Breast epithelium (tissue), 4 donors: ENCODE measurements at regions not wholly inside any gene's neighbourhood (a gene's known extent, or its start where the extent isn't known, plus 50 kb on each side); places are given as distances from the start of the nearest gene placed in this dataset.

Experiments used
- DNase-seq, 2 donors: peaks; one replicate each; pipeline ENCODE4 v3.0.0-alpha.2; 2019; ENCODE audit warnings: low spot score in 2 of 2
- H3K27ac ChIP-seq, 2 donors: fragments of 200-600 bp; sonication (generic) in 1 of 2; one replicate each; pipeline ENCODE4 v1.5.1; 2016 to 2019; ENCODE audit warnings: mild to moderate bottlenecking in 1 of 2
- H3K27me3 ChIP-seq, 2 donors: fragments of 200-600 bp; sonication (generic) in 1 of 2; one replicate each; pipeline versions ENCODE4 v1.5.1 to v1.6.0; 2017 to 2019; ENCODE audit warnings: control low read depth in 1 of 2, mild to moderate bottlenecking in 1 of 2
- H3K36me3 ChIP-seq: fragments of 200-600 bp; one replicate; pipeline ENCODE4 v1.5.1; 2019
- H3K4me1 ChIP-seq, 2 donors: fragments of 200-600 bp; sonication (generic); one replicate each; pipeline ENCODE4 v1.5.1; 2016 to 2019; ENCODE audit warnings: control low read depth in 1 of 2
- H3K4me3 ChIP-seq, 3 donors: fragments of 200-600 bp; sonication (generic); 1 replicate in 2 of 3; 2 replicates in 1 of 3; pipeline ENCODE4 v1.5.1; 2016 to 2019; ENCODE audit warnings: mild to moderate bottlenecking in 3 of 3, moderate library complexity in 2 of 3
- H3K9me3 ChIP-seq, 2 donors: fragments of 200-600 bp; sonication (generic) in 1 of 2; one replicate each; pipeline ENCODE4 v1.5.1; 2016 to 2019; ENCODE audit warnings: control low read depth in 1 of 2
- CTCF ChIP-seq, 3 donors: fragments of 450-650 bp; IDR thresholded peaks; one replicate each; pipeline ENCODE4 v1.5.1; 2016 to 2017; ENCODE audit warnings: antibody characterized with exemption in 3 of 3, mild to moderate bottlenecking in 3 of 3, moderate library complexity in 3 of 3
- POLR2A ChIP-seq: fragments of 450-650 bp; IDR thresholded peaks from one replicate; pipeline ENCODE4 v1.6.1; 2016; ENCODE audit warnings: antibody characterized with exemption, mild to moderate bottlenecking, moderate library complexity
- POLR2AphosphoS5 ChIP-seq, 3 donors: sonication (generic); formaldehyde crosslinking; IDR thresholded peaks; one replicate each; pipeline ENCODE4 v1.6.1; 2017; ENCODE audit warnings: antibody characterized with exemption in 3 of 3
- intact Hi-C: fragments of 100-400 bp; cut with DNase I; formaldehyde crosslinking; loops from one replicate; pipeline ENCODE4 v1.15.1; 2023; ENCODE audit warnings: low total_unique reads

GRCh38 chr12:124405151-124405550 is 110.3 kb downstream of the RFLNA start:
- TF ChIP-seq POLR2A (no peak), POLR2AphosphoS5 (IDR thresholded peaks at IDR 0.05) (no peak), CTCF (IDR thresholded peaks at IDR 0.05) (no peak)
- no peak for DNase-seq
- H3K4me3 ChIP-seq, result no peak overlapping the region
- no peaks in the 10 kb centered on the region for H3K36me3 ChIP-seq
- peaks cover 3 to 7% of the 10 kb centered on the region in 2 donors for H3K4me1 ChIP-seq
- no peaks in the 10 kb centered on the region for H3K27me3 ChIP-seq
- intact Hi-C loops, result no loop called here
- H3K27ac ChIP-seq, result peak overlapping the region in 1 of 2 donors; percentile 77
- no peaks in the 10 kb centered on the region for H3K9me3 ChIP-seq

GRCh38 chr12:124404162-124404784 is 109.4 kb downstream of the RFLNA start:
- intact Hi-C loops, result no loop called here
- Histone ChIP-seq H3K4me1 (peaks cover 3 to 7% of the 10 kb centered on the region in 2 donors), H3K4me3 (no peak overlapping the region), H3K9me3 (no peaks in the 10 kb centered on the region), H3K27ac (peak overlapping the region; percentile 45 to 77), H3K36me3 (no peaks in the 10 kb centered on the region), H3K27me3 (no peaks in the 10 kb centered on the region)
- TF ChIP-seq POLR2A (no peak), CTCF (IDR thresholded peaks at IDR 0.05) (no peak), POLR2AphosphoS5 (IDR thresholded peaks at IDR 0.05) (no peak)
- no peak for DNase-seq

GRCh38 chr12:124403273-124403672 is 108.4 kb downstream of the RFLNA start:
- Histone ChIP-seq H3K4me1 (peaks cover 3 to 7% of the 10 kb centered on the region in 2 donors), H3K9me3 (no peaks in the 10 kb centered on the region), H3K27me3 (no peaks in the 10 kb centered on the region), H3K4me3 (no peak overlapping the region), H3K27ac (peak overlapping the region; percentile 45 to 77), H3K36me3 (no peaks in the 10 kb centered on the region)
- no peak for TF ChIP-seq CTCF (IDR thresholded peaks at IDR 0.05)
- no peak for TF ChIP-seq POLR2A
- no peak for TF ChIP-seq POLR2AphosphoS5 (IDR thresholded peaks at IDR 0.05)
- no peak for DNase-seq
- intact Hi-C loops, result no loop called here

- H3K27me3 ChIP-seq, result no peaks in the 10 kb centered on the region
- intact Hi-C loops, result no loop called here
- H3K4me3 ChIP-seq, result no peak overlapping the region
- no peaks in the 10 kb centered on the region for H3K36me3 ChIP-seq
- TF ChIP-seq CTCF (IDR thresholded peaks at IDR 0.05) (no peak), POLR2AphosphoS5 (IDR thresholded peaks at IDR 0.05) (no peak), POLR2A (no peak)
- no peak for DNase-seq
- H3K9me3 ChIP-seq, result no peaks in the 10 kb centered on the region
- H3K4me1 ChIP-seq, result peaks cover 3 to 7% of the 10 kb centered on the region in 2 donors
- H3K27ac ChIP-seq, result peak overlapping the region; percentile 45 to 77
Observed at GRCh38 chr12:124402248-124403066, 107.6 kb downstream of the RFLNA start.

- Histone ChIP-seq H3K27me3 (no peaks in the 10 kb centered on the region), H3K27ac (peak overlapping the region in 1 of 2 donors; percentile 77), H3K4me1 (peaks cover 3 to 7% of the 10 kb centered on the region in 2 donors), H3K36me3 (no peaks in the 10 kb centered on the region), H3K9me3 (no peaks in the 10 kb centered on the region), H3K4me3 (no peak overlapping the region)
- no peak for DNase-seq
- TF ChIP-seq CTCF (IDR thresholded peaks at IDR 0.05) (no peak), POLR2A (no peak)
- intact Hi-C loops, result no loop called here
Observed at GRCh38 chr12:124401704-124402221, 106.9 kb downstream of the RFLNA start.
